ENCODE measurements at regions not wholly inside any gene's neighbourhood (a gene's known extent, or its start where the extent isn't known, plus 50 kb on each side); places are given as distances from the start of the nearest gene placed in this dataset.

GRCh38 chr14:89719366-89720075, 235.0 kb downstream of the EFCAB11 start:
- peaks cover 7% of the 10 kb centered on the region for H3K27me3 Mint-ChIP-seq (ENCODE audit: low read depth)
- peaks cover 9% of the 10 kb centered on the region for H3K9me3 Mint-ChIP-seq
- H3K36me3 Mint-ChIP-seq (ENCODE audit: low read depth) = no peaks in the 10 kb centered on the region
- peaks cover 18% of the 10 kb centered on the region for H3K4me1 Mint-ChIP-seq
- TF ChIP-seq CTCF (IDR thresholded peaks at IDR 0.05; ENCODE audit: unreplicated experiment in 3 of 3) = no peak
- H3K4me3 Mint-ChIP-seq = no peak overlapping the region
- no peak overlapping the region for H3K27ac Mint-ChIP-seq

GRCh38 chr14:89708982-89709625, 245.4 kb downstream of the EFCAB11 start:
- TF ChIP-seq CTCF (IDR thresholded peaks at IDR 0.05; ENCODE audit: unreplicated experiment in 3 of 3) = no peak
- H3K9me3 Mint-ChIP-seq = peaks cover 20% of the 10 kb centered on the region

GRCh38 chr14:89707086-89707485, 247.4 kb downstream of the EFCAB11 start:
- H3K36me3 Mint-ChIP-seq (ENCODE audit: low read depth) = no peaks in the 10 kb centered on the region

More at GRCh38 chr14:89708982-89709625, 245.4 kb downstream of the EFCAB11 start:
- Mint-ChIP-seq H3K27ac (no peak overlapping the region), H3K4me1 (no peaks in the 10 kb centered on the region), H3K27me3 (ENCODE audit: low read depth) (no peaks in the 10 kb centered on the region), H3K4me3 (no peak overlapping the region), H3K36me3 (ENCODE audit: low read depth) (peaks cover 3% of the 10 kb centered on the region)

GRCh38 chr14:89702876-89703200, 251.7 kb downstream of the EFCAB11 start:
- no peak for TF ChIP-seq CTCF (IDR thresholded peaks at IDR 0.05; ENCODE audit: unreplicated experiment in 3 of 3)
- H3K4me1 Mint-ChIP-seq = peaks cover 38% of the 10 kb centered on the region
- H3K27me3 Mint-ChIP-seq (ENCODE audit: low read depth) = no peaks in the 10 kb centered on the region
- H3K27ac Mint-ChIP-seq = peak overlapping the region; percentile 97 to 99 (median 98)
- H3K36me3 Mint-ChIP-seq (ENCODE audit: low read depth) = peaks cover under 1% of the 10 kb centered on the region
- H3K4me3 Mint-ChIP-seq = peak overlapping the region in 1 of 3 experiments; percentile 89
- H3K9me3 Mint-ChIP-seq = peaks cover 11% of the 10 kb centered on the region

More at GRCh38 chr14:89707086-89707485, 247.4 kb downstream of the EFCAB11 start:
- H3K27ac Mint-ChIP-seq = no peak overlapping the region
- no peaks in the 10 kb centered on the region for H3K27me3 Mint-ChIP-seq (ENCODE audit: low read depth)
- H3K4me1 Mint-ChIP-seq = peaks cover 11% of the 10 kb centered on the region
- peaks cover 14% of the 10 kb centered on the region for H3K9me3 Mint-ChIP-seq
- H3K4me3 Mint-ChIP-seq = no peak overlapping the region
- no peak for TF ChIP-seq CTCF (IDR thresholded peaks at IDR 0.05; ENCODE audit: unreplicated experiment in 3 of 3)

GRCh38 chr14:89702073-89702875, 252.3 kb downstream of the EFCAB11 start:
- H3K4me1 Mint-ChIP-seq = peaks cover 38% of the 10 kb centered on the region
- H3K27me3 Mint-ChIP-seq (ENCODE audit: low read depth) = no peaks in the 10 kb centered on the region
- TF ChIP-seq CTCF (IDR thresholded peaks at IDR 0.05; ENCODE audit: unreplicated experiment in 3 of 3) = no peak
- H3K27ac Mint-ChIP-seq = peak overlapping the region; percentile 97 to 99 (median 98)
- H3K9me3 Mint-ChIP-seq = peaks cover 16% of the 10 kb centered on the region
- peaks cover 5% of the 10 kb centered on the region for H3K36me3 Mint-ChIP-seq (ENCODE audit: low read depth)
- peak overlapping the region; percentile 74 to 89 (median 81) for H3K4me3 Mint-ChIP-seq

Measured in nephron (organoid).